HepG2 (cell line): ENCODE measurements at regions not wholly inside any gene's neighbourhood (a gene's known extent, or its start where the extent isn't known, plus 50 kb on each side); places are given as distances from the start of the nearest gene placed in this dataset.

Experiments
- ATAC-seq: fragments of 200-7000 bp; cut with Tn5 transposase; 3 replicates; pipeline ENCODE4 v1.9.1; 2020; ENCODE audit warnings: mild to moderate bottlenecking, moderate library complexity
- BruUV-seq: library from RNA; stranded (reverse); fragments of 400-500 nt; replicated peaks from 2 replicates; lab custom pipeline; 2021; lab: Mats Ljungman, UMichigan
- CTCF ChIA-PET: fragments of 300-600 bp; formaldehyde crosslinking; extraction: SDS; loops from one replicate; lab custom pipeline; 2021; ENCODE audit warnings: low total read pairs, inconsistent platforms, low intra/inter-chr PET ratio; lab: Yijun Ruan, JAX
- POLR2A ChIA-PET: fragments of 350-600 bp; sonication (Branson Sonifier 250); formaldehyde crosslinking; loops from one replicate; lab custom pipeline; 2020; ENCODE audit warnings: antibody characterized with exemption, inconsistent platforms; lab: Yijun Ruan, JAX
- DNase-seq: peaks from one replicate; pipeline ENCODE4 v3.0.0-alpha.2; 2015; ENCODE audit warnings: low spot score
- FAIRE-seq: peaks from 3 replicates; lab custom pipeline; 2011; peaks lifted over from hg19 to GRCh38; lab: Jason Lieb, UNC
- H2AFZ ChIP-seq: one replicate; pipeline ENCODE4 v1.6.1; 2011; ENCODE audit warnings: low read length, inconsistent platforms
- H3K27ac ChIP-seq: fragments of 300-600 bp; 3 replicates; pipeline ENCODE4 v1.8.0; 2011; ENCODE audit warnings: mixed run types, mild to moderate bottlenecking, mixed read lengths, low read length, inconsistent platforms; ENCODE audit not compliant: insufficient read depth; ENCODE audit errors: extremely low read length
- H3K27me3 ChIP-seq, 2 experiments: fragments of 200-600 bp in 1 of 2; 2 replicates in 1 of 2; 3 replicates in 1 of 2; pipeline versions ENCODE4 v1.6.0 to v1.8.0; 2011; ENCODE audit warnings: low read length in 2 of 2, mild to moderate bottlenecking in 2 of 2, moderate library complexity in 2 of 2, inconsistent platforms in 1 of 2; ENCODE audit not compliant: insufficient read depth in 2 of 2, control insufficient read depth in 1 of 2
- H3K36me3 ChIP-seq, 2 experiments: fragments of 200-600 bp in 1 of 2; replicated peaks in 1 of 2; 2 replicates in 1 of 2; 3 replicates in 1 of 2; pipeline versions ENCODE4 v1.5.1 to v1.8.0; 2011; ENCODE audit warnings: low read length in 2 of 2, inconsistent platforms in 1 of 2; ENCODE audit not compliant: insufficient read depth in 2 of 2, control insufficient read depth in 1 of 2
- H3K4me1 ChIP-seq: 2 replicates; pipeline ENCODE4 v1.5.1; 2012; ENCODE audit warnings: low read length, inconsistent platforms; ENCODE audit not compliant: insufficient read depth
- H3K4me2 ChIP-seq: 2 replicates; pipeline ENCODE4 v1.6.0; 2011; ENCODE audit warnings: low read depth, low read length, inconsistent platforms
- H3K4me3 ChIP-seq, 3 experiments: fragments of 200-600 bp in 1 of 3; sonication (generic), shearing (Covaris generic) in 1 of 3; replicated peaks in 1 of 3; 2 replicates each; pipeline ENCODE4 v1.5.1; 2011 to 2016; ENCODE audit warnings: low read length in 3 of 3, inconsistent platforms in 2 of 3, low read depth in 2 of 3, mild to moderate bottlenecking in 2 of 3, control low read depth in 1 of 3, mixed read lengths in 1 of 3; ENCODE audit not compliant: insufficient read depth in 1 of 3
- H3K79me2 ChIP-seq: one replicate; pipeline ENCODE4 v1.6.1; 2011; ENCODE audit warnings: low read length, inconsistent platforms; ENCODE audit not compliant: insufficient read depth
- H3K9ac ChIP-seq: 2 replicates; pipeline ENCODE4 v1.6.0; 2011; ENCODE audit warnings: mild to moderate bottlenecking, low read depth, low read length, inconsistent platforms; ENCODE audit not compliant: insufficient read depth
- H3K9me3 ChIP-seq: 2 replicates; pipeline ENCODE4 v1.5.1; 2012; ENCODE audit warnings: mild to moderate bottlenecking, low read length
- H4K20me1 ChIP-seq: 2 replicates; pipeline ENCODE4 v1.6.0; 2011; ENCODE audit warnings: inconsistent platforms, mild to moderate bottlenecking, low read length, moderate library complexity; ENCODE audit not compliant: insufficient read depth
- ARID5B ChIP-seq: IDR thresholded peaks from 2 replicates; pipeline ENCODE4 v1.4.0; 2020; ENCODE audit warnings: mild to moderate bottlenecking, missing genetic modification reagents
- ATAD3A ChIP-seq: sonication (generic); formaldehyde crosslinking; IDR thresholded peaks from 2 replicates; pipeline ENCODE4 v1.4.0; 2020; ENCODE audit warnings: missing genetic modification reagents
- CEBPG ChIP-seq: IDR thresholded peaks from 2 replicates; pipeline ENCODE4 v1.6.1; 2016
- CHD4 ChIP-seq: fragments of 200-600 bp; sonication (generic); IDR thresholded peaks from 2 replicates; pipeline ENCODE4 v1.7.0; 2017; ENCODE audit warnings: mild to moderate bottlenecking, low read length, borderline replicate concordance
- FOXC1 ChIP-seq: sonication (generic); formaldehyde crosslinking; IDR thresholded peaks from 2 replicates; pipeline ENCODE4 v1.8.0; 2022; ENCODE audit warnings: mild to moderate bottlenecking, missing genetic modification reagents, borderline replicate concordance
- GABPB1 ChIP-seq: IDR thresholded peaks from 2 replicates; pipeline ENCODE4 v1.6.1; 2016; ENCODE audit warnings: mild to moderate bottlenecking, missing genetic modification reagents, moderate library complexity, missing compliant biosample characterization
- JUN ChIP-seq: sonication (generic); formaldehyde crosslinking; IDR thresholded peaks from 2 replicates; pipeline ENCODE4 v1.4.0; 2020; ENCODE audit warnings: mild to moderate bottlenecking, missing genetic modification reagents
- MAFF ChIP-seq: IDR thresholded peaks from 2 replicates; pipeline ENCODE4 v1.6.1; 2011; ENCODE audit warnings: low read depth, low read length, improper control_type of control experiment
- MBD4 ChIP-seq: IDR thresholded peaks from 2 replicates; pipeline ENCODE4 v1.6.1; 2012; ENCODE audit warnings: low read length, inconsistent platforms, borderline replicate concordance
- MNT ChIP-seq: fragments of 450-650 bp; IDR thresholded peaks from 2 replicates; pipeline ENCODE4 v1.6.1; 2016
- NFE2L1 ChIP-seq: sonication (generic); formaldehyde crosslinking; IDR thresholded peaks from 2 replicates; pipeline ENCODE4 v1.4.0; 2020; ENCODE audit warnings: missing genetic modification reagents, mild to moderate bottlenecking, borderline replicate concordance
- PATZ1 ChIP-seq: sonication (generic); formaldehyde crosslinking; IDR thresholded peaks from 2 replicates; pipeline ENCODE4 v1.4.0; 2020; ENCODE audit warnings: missing genetic modification reagents
- SMAD1 ChIP-seq: sonication (generic); formaldehyde crosslinking; IDR thresholded peaks from 2 replicates; pipeline ENCODE4 v1.4.0; 2020; ENCODE audit warnings: missing genetic modification reagents, low read depth, mild to moderate bottlenecking, borderline replicate concordance
- SSRP1 ChIP-seq: IDR thresholded peaks from 2 replicates; pipeline ENCODE4 v1.6.1; 2016; ENCODE audit warnings: control low read depth
- ZBTB20 ChIP-seq: sonication (generic); formaldehyde crosslinking; IDR thresholded peaks from 2 replicates; pipeline ENCODE4 v1.8.1; 2023; ENCODE audit warnings: missing genetic modification reagents, low read depth, mild to moderate bottlenecking, borderline replicate concordance
- ZNF775 ChIP-seq: sonication (generic); formaldehyde crosslinking; IDR thresholded peaks from 2 replicates; pipeline ENCODE4 v1.4.0; 2020; ENCODE audit warnings: missing genetic modification reagents, mild to moderate bottlenecking, moderate library complexity, borderline replicate concordance
- WGBS: methylation state at CpG from one replicate; pipeline ENCODE4 v1.1.6; 2017; ENCODE audit warnings: low lambda C conversion rate; 5-methylcytosine and 5-hydroxymethylcytosine counted together
- in situ Hi-C: cut with HindIII; loops from 2 replicates; pipeline ENCODE4 v1.10.0; 2017; ENCODE audit warnings: low pct_unique_long_range_greater_than_20kb; ENCODE audit not compliant: extremely low pct_ligation_motif_present
- intact Hi-C: fragments of 100-400 bp; cut with micrococcal nuclease; formaldehyde crosslinking; loops from one replicate; pipeline ENCODE4 v1.10.0; 2022; ENCODE audit not compliant: unreplicated experiment

GRCh38 chr11:97259434-97259833 is 869.6 kb downstream of the JRKL start (continued):
- no peak for TF ChIP-seq ARID5B (CRISPR knock-in tag)
- TF ChIP-seq JUN (CRISPR knock-in tag) = no peak
- no peak for TF ChIP-seq CHD4
- no peak for TF ChIP-seq ZBTB20

- ATAC-seq (no peak), DNase-seq (no peak), FAIRE-seq (no peak)
- ChIA-PET CTCF (no interaction called here), POLR2A (no interaction called here)
- Histone ChIP-seq H3K4me3 (no peak overlapping the region), H3K4me2 (no peak overlapping the region), H3K36me3 (no peaks in the 10 kb centered on the region), H2AFZ (no peak overlapping the region), H4K20me1 (no peaks in the 10 kb centered on the region), H3K79me2 (no peaks in the 10 kb centered on the region), H3K27me3 (no peaks in the 10 kb centered on the region), H3K9ac (no peak overlapping the region), H3K9me3 (no peaks in the 10 kb centered on the region), H3K4me1 (no peaks in the 10 kb centered on the region), H3K27ac (no peak overlapping the region)
- no TSS peak for BruUV-seq
- WGBS = 25% methylated on average over 3 of the region's 3 CpGs
- intact Hi-C loops = no loop called here
- in situ Hi-C loops = no loop called here
- TF ChIP-seq MAFF (no peak), FOXC1 (CRISPR knock-in tag) (no peak), NFE2L1 (no peak), SSRP1 (CRISPR knock-in tag) (no peak), MBD4 (no peak), CEBPG (CRISPR knock-in tag) (no peak), ZNF775 (CRISPR knock-in tag) (no peak), PATZ1 (CRISPR knock-in tag) (no peak), GABPB1 (no peak), SMAD1 (CRISPR knock-in tag) (no peak), MNT (no peak), ATAD3A (CRISPR knock-in tag) (no peak)
Measured at GRCh38 chr11:97259884-97260283, 870.1 kb downstream of the JRKL start.
